Activated CD8-positive, alpha-beta T cell treated with anti-CD3 and anti-CD28 coated beads, Interleukin-2, amount 10 ng/mL, durations not matched to agents 7 days and 5 days (primary cell): ENCODE measurements at regions not wholly inside any gene's neighbourhood (a gene's known extent, or its start where the extent isn't known, plus 50 kb on each side); places are given as distances from the start of the nearest gene placed in this dataset.

Source experiments
- ATAC-seq: fragments of 150-1000 bp; cut with Tn5 transposase; one replicate; pipeline ENCODE4 v1.10.0; 2021; ENCODE audit warnings: moderate library complexity
- CTCF ChIA-PET: fragments of 350-600 bp; sonication (Branson Sonifier 250); formaldehyde crosslinking; loops from one replicate; lab custom pipeline; 2021; ENCODE audit warnings: antibody characterized with exemption; lab: Charles Lee
- POLR2A ChIA-PET: fragments of 350-600 bp; sonication (Branson Sonifier 250); formaldehyde crosslinking; loops from one replicate; lab custom pipeline; 2021; ENCODE audit warnings: antibody characterized with exemption; lab: Charles Lee
- DNase-seq: peaks from one replicate; pipeline ENCODE4 v3.0.0-alpha.2; 2020
- H3K27ac Mint-ChIP-seq: one replicate; pipeline ENCODE4 v1.8.0; 2021; ENCODE audit warnings: mild to moderate bottlenecking, mixed read lengths
- H3K27me3 Mint-ChIP-seq: one replicate; pipeline ENCODE4 v1.8.0; 2021; ENCODE audit warnings: low read depth, mixed read lengths
- H3K36me3 Mint-ChIP-seq: one replicate; pipeline ENCODE4 v1.8.0; 2021; ENCODE audit warnings: low read depth, mixed read lengths
- H3K4me1 Mint-ChIP-seq: one replicate; pipeline ENCODE4 v1.8.0; 2021; ENCODE audit warnings: low read depth, mixed read lengths
- H3K4me3 Mint-ChIP-seq: one replicate; pipeline ENCODE4 v1.8.0; 2021; ENCODE audit warnings: mild to moderate bottlenecking, mixed read lengths
- H3K9me3 Mint-ChIP-seq: one replicate; pipeline ENCODE4 v1.8.0; 2022; ENCODE audit warnings: mixed read lengths; ENCODE audit not compliant: insufficient read depth

DNA sequence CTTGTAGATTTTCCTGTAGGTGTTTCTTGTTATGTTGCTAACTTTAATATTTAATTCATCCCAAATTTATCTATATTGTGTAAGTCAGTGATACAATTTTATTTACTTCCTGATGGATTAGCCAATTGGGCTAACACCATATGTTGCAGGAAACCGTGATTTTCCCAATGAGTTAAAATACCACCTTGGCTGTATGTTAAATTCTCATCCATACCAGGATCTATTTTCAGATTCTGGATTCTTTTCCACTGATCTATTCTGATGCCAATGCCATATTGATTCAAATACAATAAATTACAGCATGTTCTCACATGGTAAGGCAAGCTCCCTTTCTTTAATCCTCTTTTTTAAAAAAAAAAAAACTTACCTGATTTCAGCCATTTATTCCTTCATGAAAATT, 85.8 kb upstream of the DNAJC10 start:
- DNase-seq (no peak), ATAC-seq (no peak)
- Mint-ChIP-seq H3K36me3 (no peaks in the 10 kb centered on the region), H3K9me3 (no peaks in the 10 kb centered on the region), H3K27me3 (peaks cover 4% of the 10 kb centered on the region), H3K4me1 (no peaks in the 10 kb centered on the region), H3K27ac (no peak overlapping the region), H3K4me3 (no peak overlapping the region)
- ChIA-PET CTCF (interaction anchor here (0.6 kb wide), 1 partner anchor 441 kb away, joined by 3 read pairs; no protein-coding TSS in a partner anchor), POLR2A (no interaction called here)

- H3K36me3 Mint-ChIP-seq: no peaks in the 10 kb centered on the region
- POLR2A ChIA-PET: no interaction called here
- H3K4me1 Mint-ChIP-seq: no peaks in the 10 kb centered on the region
- peaks cover 4% of the 10 kb centered on the region for H3K27me3 Mint-ChIP-seq
- no peak for DNase-seq
- H3K9me3 Mint-ChIP-seq: no peaks in the 10 kb centered on the region
- no peak for ATAC-seq
- no peak overlapping the region for H3K27ac Mint-ChIP-seq
- CTCF ChIA-PET: no interaction called here
- no peak overlapping the region for H3K4me3 Mint-ChIP-seq
These were observed 84.8 kb upstream of the DNAJC10 start for GRCh38 chr2:182631299-182631698.

- Mint-ChIP-seq H3K9me3 (no peaks in the 10 kb centered on the region), H3K4me1 (no peaks in the 10 kb centered on the region)
- ATAC-seq: no peak
These were observed 81.7 kb upstream of the DNAJC10 start for GRCh38 chr2:182634386-182634785.

GRCh38 chr2:182636699-182637098, 79.4 kb upstream of the DNAJC10 start:
- H3K36me3 Mint-ChIP-seq: no peaks in the 10 kb centered on the region
- ChIA-PET POLR2A (no interaction called here), CTCF (no interaction called here)
- H3K4me3 Mint-ChIP-seq: no peak overlapping the region
- no peaks in the 10 kb centered on the region for H3K9me3 Mint-ChIP-seq
- DNase-seq (no peak), ATAC-seq (no peak)
- H3K27ac Mint-ChIP-seq: no peak overlapping the region
- peaks cover 4% of the 10 kb centered on the region for H3K27me3 Mint-ChIP-seq
- no peaks in the 10 kb centered on the region for H3K4me1 Mint-ChIP-seq

More at GRCh38 chr2:182634386-182634785, 81.7 kb upstream of the DNAJC10 start:
- no peak for DNase-seq
- Mint-ChIP-seq H3K36me3 (no peaks in the 10 kb centered on the region), H3K27me3 (peaks cover 4% of the 10 kb centered on the region), H3K4me3 (no peak overlapping the region), H3K27ac (no peak overlapping the region)
- ChIA-PET CTCF (no interaction called here), POLR2A (no interaction called here)

GRCh38 chr2:182638667-182639066, 77.4 kb upstream of the DNAJC10 start:
- H3K4me3 Mint-ChIP-seq: no peak overlapping the region
- no peaks in the 10 kb centered on the region for H3K4me1 Mint-ChIP-seq
- peaks cover 5% of the 10 kb centered on the region for H3K27me3 Mint-ChIP-seq
- CTCF ChIA-PET: no interaction called here
- no peak for ATAC-seq
- H3K9me3 Mint-ChIP-seq: no peaks in the 10 kb centered on the region
- POLR2A ChIA-PET: no interaction called here
- no peak overlapping the region for H3K27ac Mint-ChIP-seq
- no peaks in the 10 kb centered on the region for H3K36me3 Mint-ChIP-seq
- no peak for DNase-seq

GRCh38 chr2:182639971-182640370, 76.1 kb upstream of the DNAJC10 start:
- ChIA-PET POLR2A (no interaction called here), CTCF (no interaction called here)
- no peaks in the 10 kb centered on the region for H3K36me3 Mint-ChIP-seq
- no peaks in the 10 kb centered on the region for H3K9me3 Mint-ChIP-seq
- no peaks in the 10 kb centered on the region for H3K4me1 Mint-ChIP-seq
- no peak overlapping the region for H3K27ac Mint-ChIP-seq
- ATAC-seq (no peak), DNase-seq (no peak)
- peaks cover 5% of the 10 kb centered on the region for H3K27me3 Mint-ChIP-seq
- no peak overlapping the region for H3K4me3 Mint-ChIP-seq

DNA sequence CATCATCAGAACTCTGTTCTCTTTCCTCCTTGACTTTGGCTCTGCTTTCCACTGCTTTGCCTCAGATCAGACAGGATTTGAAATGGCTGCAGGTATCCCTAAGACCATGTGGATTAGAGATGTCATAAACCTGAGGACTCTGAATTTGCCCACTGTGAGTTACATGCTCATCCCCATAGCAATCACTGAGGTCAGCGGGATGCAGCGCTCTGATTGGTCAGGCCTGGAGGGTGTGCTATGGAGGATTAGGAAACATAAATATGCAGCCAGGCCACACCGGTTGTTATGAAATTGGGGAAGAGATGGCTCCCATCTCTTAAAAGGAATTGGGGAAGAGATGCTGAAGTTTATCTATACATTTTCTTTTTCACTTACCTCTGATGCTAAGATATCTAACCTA, 73.7 kb upstream of the DNAJC10 start:
- no peaks in the 10 kb centered on the region for H3K9me3 Mint-ChIP-seq
- no peak overlapping the region for H3K4me3 Mint-ChIP-seq
- no peaks in the 10 kb centered on the region for H3K36me3 Mint-ChIP-seq
- no peak overlapping the region for H3K27ac Mint-ChIP-seq
- ATAC-seq: peak; percentile 65
- CTCF ChIA-PET: interaction anchor here (1.3 kb wide), 1 partner anchor 7 kb away, joined by 4 read pairs; no protein-coding TSS in a partner anchor
- POLR2A ChIA-PET: no interaction called here
- H3K4me1 Mint-ChIP-seq: no peaks in the 10 kb centered on the region
- peak; percentile 36 for DNase-seq
- H3K27me3 Mint-ChIP-seq: peaks cover 5% of the 10 kb centered on the region

DNA sequence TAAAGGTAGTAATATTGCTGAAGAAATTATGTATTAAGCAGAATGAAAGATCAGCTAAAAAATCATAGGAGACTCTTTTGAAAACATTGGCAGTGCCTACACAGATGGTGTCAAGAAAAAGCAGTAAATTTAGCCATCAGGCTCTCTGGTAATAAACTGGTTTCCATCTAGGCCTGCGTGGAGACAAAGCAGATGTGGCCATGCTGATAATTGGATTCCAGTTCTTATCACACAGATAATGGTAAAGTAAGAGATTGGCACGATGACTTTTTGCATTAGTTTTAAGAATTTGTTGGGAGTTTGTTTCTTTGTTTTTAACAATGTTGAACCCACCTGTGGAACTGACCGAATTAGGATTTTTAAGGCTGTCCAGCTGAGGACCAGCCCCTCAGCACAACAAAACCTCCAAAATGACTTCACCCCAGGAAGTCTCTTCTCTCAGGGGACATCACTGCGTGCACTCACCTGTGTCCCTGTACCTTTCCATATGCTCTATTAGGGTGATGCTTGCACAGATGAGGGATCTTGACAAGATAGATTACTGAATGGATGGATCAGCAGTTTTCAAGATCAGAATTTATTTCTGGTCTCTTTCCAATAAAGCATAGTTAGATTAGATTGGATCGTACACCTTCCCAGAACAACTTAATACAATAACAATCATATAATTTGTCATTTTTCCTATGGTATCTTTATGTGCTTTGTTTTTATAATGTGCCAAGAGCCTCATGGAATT, 69.1 kb upstream of the DNAJC10 start:
- POLR2A ChIA-PET: no interaction called here
- no peaks in the 10 kb centered on the region for H3K9me3 Mint-ChIP-seq
- CTCF ChIA-PET: no interaction called here
- no peak for DNase-seq
- H3K36me3 Mint-ChIP-seq: no peaks in the 10 kb centered on the region
- no peak for ATAC-seq
- no peak overlapping the region for H3K27ac Mint-ChIP-seq
- H3K4me1 Mint-ChIP-seq: no peaks in the 10 kb centered on the region
- peaks cover 3% of the 10 kb centered on the region for H3K27me3 Mint-ChIP-seq
- H3K4me3 Mint-ChIP-seq: no peak overlapping the region

DNA sequence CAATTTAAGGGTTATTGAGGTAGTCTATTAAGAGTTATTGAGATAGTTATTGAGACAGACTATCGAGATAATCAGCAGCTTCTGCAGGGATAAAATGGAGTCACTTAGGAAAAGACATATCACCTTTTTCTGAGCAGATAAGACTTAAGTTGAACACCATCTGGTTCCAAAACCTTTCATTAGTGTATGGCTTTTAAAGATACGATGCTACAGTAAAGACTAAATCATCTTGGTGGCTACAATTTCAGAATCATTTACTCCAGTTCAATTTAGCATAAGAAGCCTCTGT, 68.6 kb upstream of the DNAJC10 start:
- POLR2A ChIA-PET: no interaction called here
- CTCF ChIA-PET: interaction anchor here (0.6 to 2.8 kb wide), 2 partner anchors 407 to 463 kb away, joined by 3 to 19 read pairs; no protein-coding TSS in a partner anchor
- Mint-ChIP-seq H3K4me3 (no peak overlapping the region), H3K27me3 (peaks cover 3% of the 10 kb centered on the region), H3K4me1 (peaks cover 2% of the 10 kb centered on the region), H3K9me3 (no peaks in the 10 kb centered on the region), H3K27ac (no peak overlapping the region), H3K36me3 (no peaks in the 10 kb centered on the region)
- no peak for ATAC-seq
- DNase-seq: no peak

DNA sequence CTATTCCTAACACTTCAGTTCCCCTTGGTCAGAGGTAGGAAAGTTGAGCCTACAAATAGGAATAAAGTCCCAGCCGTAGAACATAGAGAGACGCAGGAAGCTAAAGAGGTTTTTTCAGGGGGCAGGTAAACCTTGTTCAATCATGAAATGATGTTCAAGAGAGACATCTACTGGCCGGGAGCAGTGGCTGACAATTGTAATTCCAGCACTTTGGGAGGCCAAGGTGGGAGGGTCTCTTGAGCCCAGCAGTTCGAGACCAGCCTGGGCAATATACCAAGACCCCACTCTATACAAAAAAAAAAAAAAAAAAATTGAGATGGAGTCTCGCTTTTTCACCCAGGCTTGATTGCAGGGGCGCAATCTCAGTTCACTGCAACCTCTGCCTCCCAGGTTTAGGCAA, 66.7 kb upstream of the DNAJC10 start:
- Mint-ChIP-seq H3K27me3 (no peaks in the 10 kb centered on the region), H3K9me3 (no peaks in the 10 kb centered on the region), H3K36me3 (no peaks in the 10 kb centered on the region), H3K4me3 (no peak overlapping the region), H3K4me1 (peaks cover 2% of the 10 kb centered on the region), H3K27ac (no peak overlapping the region)
- ChIA-PET CTCF (interaction anchor here (0.6 to 2.8 kb wide), 9 partner anchors 8 to 562 kb away, joined by 3 to 19 read pairs (median 4); no protein-coding TSS in a partner anchor), POLR2A (no interaction called here)
- DNase-seq (no peak), ATAC-seq (no peak)

- CTCF ChIA-PET: interaction anchor here (0.8 kb wide), 1 partner anchor 328 kb away, joined by 3 read pairs; no protein-coding TSS in a partner anchor
- Mint-ChIP-seq H3K4me1 (peaks cover 2% of the 10 kb centered on the region), H3K27me3 (peaks cover 4% of the 10 kb centered on the region), H3K9me3 (no peaks in the 10 kb centered on the region), H3K36me3 (no peaks in the 10 kb centered on the region), H3K27ac (no peak overlapping the region), H3K4me3 (no peak overlapping the region)
- POLR2A ChIA-PET: no interaction called here
- ATAC-seq (no peak), DNase-seq (no peak)
These were observed 65.4 kb upstream of the DNAJC10 start for GRCh38 chr2:182650704-182651103.

DNA sequence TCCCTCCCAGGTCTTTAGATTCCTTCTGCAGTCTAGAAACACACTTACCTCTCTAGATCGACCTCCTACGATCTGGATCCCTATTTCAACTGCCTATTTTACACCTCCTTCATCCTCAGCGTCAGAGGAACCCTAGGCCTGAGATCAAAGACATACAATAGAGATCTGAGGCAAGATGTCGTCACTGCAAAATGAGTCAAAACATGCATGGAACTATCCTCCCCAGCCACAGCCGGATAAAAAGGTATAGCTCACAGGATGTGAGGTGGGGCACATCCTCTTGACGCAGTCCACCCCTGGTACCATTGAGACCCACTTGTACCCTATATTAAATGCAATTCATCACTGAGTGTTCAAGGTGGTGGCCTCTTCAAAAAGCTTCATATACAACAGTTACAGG, 63.7 kb upstream of the DNAJC10 start:
- H3K4me3 Mint-ChIP-seq: no peak overlapping the region
- ChIA-PET CTCF (interaction anchor here (0.7 to 0.8 kb wide), 2 partner anchors 8 to 170 kb away, joined by 3 read pairs; no protein-coding TSS in a partner anchor), POLR2A (no interaction called here)
- H3K27ac Mint-ChIP-seq: no peak overlapping the region
- H3K4me1 Mint-ChIP-seq: peaks cover 2% of the 10 kb centered on the region
- no peaks in the 10 kb centered on the region for H3K9me3 Mint-ChIP-seq
- DNase-seq (no peak), ATAC-seq (peak; percentile 42)
- no peaks in the 10 kb centered on the region for H3K36me3 Mint-ChIP-seq
- peaks cover 8% of the 10 kb centered on the region for H3K27me3 Mint-ChIP-seq
